ENCODE measurements at regions not wholly inside any gene's neighbourhood (a gene's known extent, or its start where the extent isn't known, plus 50 kb on each side); places are given as distances from the start of the nearest gene placed in this dataset.

DNA sequence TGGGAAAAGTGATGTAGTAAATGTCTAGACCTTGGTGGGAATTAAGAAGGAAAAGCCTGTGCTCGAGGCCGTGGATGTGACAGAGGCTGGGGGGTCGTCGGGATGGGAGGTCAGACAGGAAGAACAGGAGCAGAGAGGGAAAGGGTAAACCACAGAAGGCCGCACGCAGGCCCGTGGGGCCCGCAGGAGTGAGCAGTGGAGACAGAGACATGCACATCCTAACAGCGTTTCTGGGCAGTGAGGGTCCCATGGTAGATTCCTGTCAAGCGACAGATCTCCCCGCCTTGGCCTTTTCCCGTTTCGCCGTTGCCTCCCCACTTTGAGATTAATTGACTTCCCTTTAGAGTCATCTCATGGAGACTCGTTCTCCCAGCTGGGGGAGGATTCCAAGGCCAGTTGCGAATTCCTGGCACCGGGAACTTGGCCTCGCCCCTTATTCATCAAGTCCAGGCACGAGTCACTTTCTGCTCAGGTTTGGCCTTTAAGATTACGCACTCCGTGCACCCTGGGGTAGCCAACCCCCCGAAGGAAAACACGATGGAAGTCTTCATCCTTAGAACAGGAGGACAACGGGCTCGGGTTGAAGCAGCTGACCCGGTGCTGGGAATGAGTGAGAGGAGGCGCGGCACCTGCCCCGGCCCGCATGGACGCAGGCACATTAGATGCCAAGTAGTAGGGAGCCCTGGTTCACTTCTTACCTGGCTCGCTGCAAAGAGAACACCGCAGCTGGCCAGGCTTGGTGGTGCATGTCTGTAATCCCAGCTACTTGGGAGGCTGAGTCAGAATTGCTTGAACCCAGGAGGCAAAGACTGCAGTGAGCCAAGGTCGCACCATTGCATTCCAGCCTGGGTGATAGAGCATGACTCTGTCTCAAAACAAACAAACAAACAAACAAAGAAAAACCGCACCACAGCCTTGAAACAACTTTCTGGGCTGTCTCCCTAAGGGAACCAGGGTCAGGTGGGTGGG lies 315.2 kb upstream of the SHH start:
- intact Hi-C loops (cut with micrococcal nuclease) = no loop called here
- DNase-seq (no peak), ATAC-seq (no peak)

- ATAC-seq = no peak
- no peak for DNase-seq
- intact Hi-C loops (cut with micrococcal nuclease) = no loop called here
These were observed 313.8 kb upstream of the SHH start for GRCh38 chr7:156125841-156126730.

- intact Hi-C loops (cut with micrococcal nuclease) = no loop called here
- ATAC-seq (no peak), DNase-seq (no peak)
These were observed 312.1 kb upstream of the SHH start for GRCh38 chr7:156124356-156124755.

- no peak for ATAC-seq
- intact Hi-C loops (cut with micrococcal nuclease) = no loop called here
- DNase-seq = no peak
These were observed 311.1 kb upstream of the SHH start for GRCh38 chr7:156123362-156123761.

GRCh38 chr7:156122752-156123354 lies 310.6 kb upstream of the SHH start:
- intact Hi-C loops (cut with micrococcal nuclease) = no loop called here
- ATAC-seq = no peak
- DNase-seq = no peak

- ATAC-seq (no peak), DNase-seq (no peak)
- intact Hi-C loops (cut with micrococcal nuclease) = no loop called here
These were observed 309.7 kb upstream of the SHH start for GRCh38 chr7:156121956-156122355.

GRCh38 chr7:156121434-156121833 lies 309.2 kb upstream of the SHH start:
- intact Hi-C loops (cut with micrococcal nuclease) = no loop called here
- no peak for ATAC-seq
- no peak for DNase-seq

DNA sequence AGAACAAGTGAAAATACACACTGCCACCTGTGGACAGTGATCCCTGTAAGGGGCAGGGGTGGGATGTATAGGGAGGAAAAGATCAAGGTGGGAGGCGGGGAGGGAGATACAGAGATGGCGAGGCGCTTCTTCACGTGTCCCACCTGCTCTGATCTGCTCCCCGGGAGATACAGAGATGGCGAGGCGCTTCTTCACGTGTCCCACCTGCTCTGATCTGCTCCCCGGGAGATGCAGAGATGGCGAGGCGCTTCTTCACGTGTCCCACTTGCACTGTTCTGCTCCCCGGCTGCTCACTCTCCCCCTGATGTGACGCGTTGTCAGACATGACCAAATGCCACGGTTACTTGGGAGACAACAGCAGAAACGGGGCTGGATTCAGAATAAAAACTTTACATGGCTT lies 308.3 kb upstream of the SHH start:
- ATAC-seq = no peak
- intact Hi-C loops (cut with micrococcal nuclease) = no loop called here
- no peak for DNase-seq

- DNase-seq (no peak), ATAC-seq (no peak)
- intact Hi-C loops (cut with micrococcal nuclease) = no loop called here
These were observed 307.5 kb upstream of the SHH start for GRCh38 chr7:156119771-156120170.

DNA sequence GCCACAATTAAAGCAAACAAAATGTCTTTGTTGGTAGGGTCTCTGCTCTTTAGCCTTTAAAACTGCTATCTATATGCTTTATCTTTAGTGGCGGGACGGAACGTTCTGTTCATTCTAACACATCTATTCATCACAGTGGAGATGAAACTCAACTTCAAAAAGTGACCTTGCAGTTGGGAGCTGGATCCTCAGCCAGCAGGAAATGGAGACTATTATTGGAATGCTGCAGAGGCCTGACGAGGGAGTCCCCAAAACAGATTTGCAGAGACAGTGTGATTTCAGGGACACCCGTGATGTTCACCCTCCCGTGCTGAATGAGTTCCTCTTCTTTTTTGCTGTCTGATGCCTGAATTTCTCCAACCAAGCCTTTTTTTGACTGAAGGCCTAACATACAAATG lies 306.0 kb upstream of the SHH start:
- no peak for DNase-seq
- intact Hi-C loops (cut with micrococcal nuclease) = no loop called here
- ATAC-seq = no peak

- DNase-seq (no peak), ATAC-seq (no peak)
- intact Hi-C loops (cut with micrococcal nuclease) = no loop called here
These were observed 305.4 kb upstream of the SHH start for GRCh38 chr7:156117542-156118247.

- no peak for DNase-seq
- intact Hi-C loops (cut with micrococcal nuclease) = no loop called here
- ATAC-seq = no peak
These were observed 304.4 kb upstream of the SHH start for GRCh38 chr7:156116514-156117215.

DNA sequence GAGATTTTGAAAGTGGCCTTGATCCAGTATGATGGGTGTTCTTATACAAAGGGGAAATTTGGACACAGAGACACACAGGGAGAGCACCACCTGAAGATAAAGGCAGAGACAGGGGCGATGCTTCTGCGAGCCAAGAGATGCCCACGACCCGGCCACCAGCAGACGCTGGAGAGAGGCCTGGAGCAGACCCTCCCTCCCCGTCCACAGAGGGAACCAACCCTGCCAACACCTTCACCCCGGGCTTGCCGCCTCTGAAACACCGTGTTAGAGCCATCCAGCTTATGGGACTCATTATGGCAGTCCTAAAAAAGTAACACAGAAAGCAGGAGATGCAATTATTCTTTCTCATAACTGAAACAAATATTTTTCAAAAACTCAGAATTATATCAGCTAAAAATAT lies 303.3 kb upstream of the SHH start:
- intact Hi-C loops (cut with micrococcal nuclease) = no loop called here
- ATAC-seq = no peak
- DNase-seq = no peak

DNA sequence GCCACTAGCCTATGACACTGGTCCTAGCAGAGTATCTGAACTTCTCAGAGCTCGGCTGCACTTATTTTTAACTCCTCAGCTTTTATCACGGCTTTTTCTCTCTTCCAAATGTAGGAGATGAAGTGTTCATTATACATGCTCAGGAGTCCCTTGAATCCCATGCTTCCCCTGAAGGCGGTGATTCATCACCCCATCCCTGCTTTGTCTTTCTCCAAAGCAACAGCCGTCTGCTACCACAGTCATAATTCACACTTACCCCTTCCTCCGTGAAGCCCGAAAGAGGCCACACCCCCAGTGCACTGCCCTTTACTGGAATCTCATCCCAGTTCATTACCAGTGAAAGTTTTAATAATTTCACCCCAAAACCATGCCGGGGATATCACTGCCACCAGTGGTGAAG lies 301.5 kb upstream of the SHH start:
- ATAC-seq (no peak), DNase-seq (no peak)
- intact Hi-C loops (cut with micrococcal nuclease) = no loop called here

DNA sequence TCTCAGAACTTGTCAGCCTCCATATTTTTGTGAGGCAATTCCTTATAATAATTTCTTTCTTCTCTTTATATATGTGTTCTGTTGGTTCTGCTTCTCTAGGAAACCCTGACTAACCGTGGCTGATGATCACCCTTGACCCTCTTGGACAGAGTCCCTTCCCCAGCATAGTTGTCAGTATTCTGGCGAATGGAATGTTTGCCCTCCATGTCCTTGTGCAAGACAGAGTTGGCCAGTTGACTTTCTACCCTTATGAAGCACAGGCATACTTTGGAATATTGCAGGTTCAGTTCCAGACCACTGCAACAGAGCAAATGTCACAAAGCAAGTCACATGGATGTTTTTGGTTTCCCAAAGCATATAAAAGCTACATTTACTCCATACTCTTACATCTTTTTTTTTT lies 297.7 kb upstream of the SHH start:
- ATAC-seq = no peak
- DNase-seq = no peak
- intact Hi-C loops (cut with micrococcal nuclease) = no loop called here

DNA sequence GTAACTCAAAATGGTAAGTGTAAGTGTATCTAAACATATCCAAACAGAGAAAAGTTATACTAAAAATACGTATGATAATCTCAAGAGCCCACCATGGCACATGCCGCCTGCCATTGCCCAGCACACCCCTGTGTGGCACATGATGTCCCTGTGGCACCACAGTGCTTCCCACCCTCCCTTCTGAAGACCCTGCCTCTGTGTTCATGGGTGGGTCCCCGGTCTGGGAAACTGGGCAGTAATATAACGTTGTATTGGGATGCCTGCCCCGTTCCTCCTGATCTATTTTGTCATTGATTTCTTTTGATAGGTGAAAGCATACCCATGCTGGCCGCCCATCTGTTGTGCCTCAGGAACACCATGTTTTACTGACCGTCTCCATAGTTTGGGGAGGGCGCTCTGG lies 296.8 kb upstream of the SHH start:
- DNase-seq = no peak
- intact Hi-C loops (cut with micrococcal nuclease) = no loop called here
- ATAC-seq = no peak

DNA sequence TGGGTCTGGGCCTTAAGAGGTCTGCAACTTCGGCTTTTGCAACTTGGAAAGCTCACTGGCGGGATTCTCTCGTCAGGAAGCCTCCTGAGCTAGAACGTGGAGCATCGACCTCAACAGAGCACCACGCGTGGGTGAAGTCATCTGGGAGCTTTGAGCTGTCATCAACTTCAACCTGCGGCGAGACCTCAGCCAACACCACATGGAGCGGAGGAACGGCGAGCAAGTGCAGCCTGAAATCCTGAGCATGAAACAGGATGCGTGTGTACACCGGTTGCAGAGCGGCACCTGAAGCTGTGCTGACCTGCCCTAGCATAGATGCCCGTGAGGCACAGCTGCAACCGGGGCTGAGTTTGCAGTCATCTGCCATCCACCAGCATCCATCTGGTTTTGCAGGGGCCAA lies 295.7 kb upstream of the SHH start:
- intact Hi-C loops (cut with micrococcal nuclease) = no loop called here
- ATAC-seq (no peak), DNase-seq (no peak)

DNA sequence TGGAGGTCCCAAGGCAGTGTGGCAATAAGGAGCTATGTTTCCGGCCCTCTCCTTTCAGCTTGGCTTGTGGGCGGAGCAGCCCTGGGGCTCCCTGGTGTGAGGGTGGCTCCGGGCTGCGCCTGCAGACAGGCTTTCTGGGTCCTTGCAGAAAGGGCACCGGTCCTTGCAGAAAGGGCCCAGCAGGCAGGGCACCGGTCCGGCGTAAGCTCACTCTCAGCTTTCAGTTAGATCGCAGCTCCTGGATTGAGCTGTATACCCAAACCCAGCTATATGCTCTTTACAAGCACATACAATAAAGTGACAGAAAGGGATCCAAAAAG lies 293.8 kb upstream of the SHH start:
- no peak for DNase-seq
- intact Hi-C loops (cut with micrococcal nuclease) = no loop called here
- no peak for ATAC-seq

Data from left ventricle myocardium superior (tissue), 1 donor.